Endodermal cell (in vitro differentiated cells): ENCODE measurements at regions not wholly inside any gene's neighbourhood (a gene's known extent, or its start where the extent isn't known, plus 50 kb on each side); places are given as distances from the start of the nearest gene placed in this dataset.

ENCODE experiments used
- DNase-seq: peaks from one replicate; pipeline ENCODE4 v3.0.0-alpha.2; 2017
- H3K27ac ChIP-seq: 2 replicates; pipeline ENCODE4 v1.5.1; 2013; ENCODE audit warnings: mild to moderate bottlenecking, low read depth, low read length, moderate library complexity
- H3K27me3 ChIP-seq: 2 replicates; pipeline ENCODE4 v1.6.1; 2013; ENCODE audit warnings: mild to moderate bottlenecking, low read length, moderate library complexity; ENCODE audit not compliant: insufficient read depth, control insufficient read depth, poor library complexity, severe bottlenecking
- H3K36me3 ChIP-seq: 2 replicates; pipeline ENCODE4 v1.7.0; 2013; ENCODE audit warnings: mild to moderate bottlenecking, low read length, moderate library complexity; ENCODE audit not compliant: control insufficient read depth, insufficient read depth
- H3K4me1 ChIP-seq: one replicate; pipeline ENCODE4 v1.7.0; 2013; ENCODE audit warnings: low read length; ENCODE audit not compliant: control insufficient read depth, insufficient read depth
- H3K4me3 ChIP-seq: 2 replicates; pipeline ENCODE4 v1.5.1; 2013; ENCODE audit warnings: mild to moderate bottlenecking, low read length, moderate library complexity
- H3K9ac ChIP-seq: 2 replicates; pipeline ENCODE4 v1.6.1; 2013; ENCODE audit warnings: mild to moderate bottlenecking, low read length, moderate library complexity; ENCODE audit not compliant: poor library complexity, severe bottlenecking; ENCODE audit errors: extremely low read depth
- H3K9me3 ChIP-seq: 2 replicates; pipeline ENCODE4 v1.6.1; 2013; ENCODE audit warnings: mild to moderate bottlenecking, low read length, moderate library complexity; ENCODE audit not compliant: control insufficient read depth
- H3K27ac Mint-ChIP-seq: 2 replicates; pipeline ENCODE4 v1.8.0; 2020; ENCODE audit warnings: mixed read lengths
- H3K27me3 Mint-ChIP-seq: 2 replicates; pipeline ENCODE4 v1.8.0; 2021; ENCODE audit warnings: mild to moderate bottlenecking, mixed read lengths; ENCODE audit not compliant: insufficient read depth
- H3K36me3 Mint-ChIP-seq: 2 replicates; pipeline ENCODE4 v1.8.0; 2020; ENCODE audit warnings: low read depth, mixed read lengths
- H3K4me1 Mint-ChIP-seq: 2 replicates; pipeline ENCODE4 v1.8.0; 2020; ENCODE audit warnings: mixed read lengths
- H3K4me3 Mint-ChIP-seq: 2 replicates; pipeline ENCODE4 v1.8.0; 2020; ENCODE audit warnings: mild to moderate bottlenecking, moderate library complexity, mixed read lengths
- H3K9me3 Mint-ChIP-seq: 2 replicates; pipeline ENCODE4 v1.8.0; 2020; ENCODE audit warnings: mild to moderate bottlenecking, mixed read lengths
- WGBS, 2 experiments: methylation state at CpG; one replicate each; pipeline versions ENCODE4 v1.1.5 to v1.1.7; 2013; ENCODE audit warnings: missing lambda C conversion rate in 2 of 2, mixed read lengths in 1 of 2; ENCODE audit not compliant: insufficient coverage in 1 of 2, insufficient read length in 1 of 2; 5-methylcytosine and 5-hydroxymethylcytosine counted together
- TF ChIP-seq, protein P1 (sequence below): fragments of 200-600 bp; sonication (generic); conservative IDR thresholded peaks from 2 replicates; pipeline ENCODE4 v1.5.0; 2021; ENCODE audit warnings: antibody characterized with exemption, mild to moderate bottlenecking

DNA sequence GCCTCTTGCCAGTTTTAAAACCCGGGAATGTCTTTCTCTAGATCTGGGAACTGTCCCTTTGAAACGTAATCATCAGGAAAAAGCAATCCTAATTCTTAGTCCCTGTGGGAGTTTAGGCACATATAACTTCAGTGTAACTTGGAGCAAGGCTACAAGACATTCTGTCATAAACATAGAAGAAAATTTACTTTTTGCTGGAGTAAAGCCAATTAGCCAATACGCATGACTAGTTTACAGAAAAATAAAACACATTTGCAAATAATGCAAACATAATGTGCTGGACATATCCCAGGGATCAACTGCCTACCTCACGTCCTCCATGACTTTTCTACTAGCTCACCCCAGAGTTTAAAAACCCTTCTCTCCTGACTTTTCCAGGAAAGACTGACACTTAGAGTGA, 970.6 kb downstream of the MRPL39 start:
- peaks cover 4% of the 10 kb centered on the region for H3K9me3 ChIP-seq
- H3K36me3 ChIP-seq, result no peaks in the 10 kb centered on the region
- H3K27ac Mint-ChIP-seq, result no peak overlapping the region
- peaks cover 38% of the 10 kb centered on the region for H3K9me3 Mint-ChIP-seq
- H3K4me1 ChIP-seq, result no peaks in the 10 kb centered on the region
- H3K27me3 ChIP-seq, result no peaks in the 10 kb centered on the region
- H3K4me3 Mint-ChIP-seq, result no peak overlapping the region
- H3K9ac ChIP-seq, result no peak overlapping the region
- no peaks in the 10 kb centered on the region for H3K36me3 Mint-ChIP-seq
- no peak for DNase-seq
- TF ChIP-seq, protein P1, sequence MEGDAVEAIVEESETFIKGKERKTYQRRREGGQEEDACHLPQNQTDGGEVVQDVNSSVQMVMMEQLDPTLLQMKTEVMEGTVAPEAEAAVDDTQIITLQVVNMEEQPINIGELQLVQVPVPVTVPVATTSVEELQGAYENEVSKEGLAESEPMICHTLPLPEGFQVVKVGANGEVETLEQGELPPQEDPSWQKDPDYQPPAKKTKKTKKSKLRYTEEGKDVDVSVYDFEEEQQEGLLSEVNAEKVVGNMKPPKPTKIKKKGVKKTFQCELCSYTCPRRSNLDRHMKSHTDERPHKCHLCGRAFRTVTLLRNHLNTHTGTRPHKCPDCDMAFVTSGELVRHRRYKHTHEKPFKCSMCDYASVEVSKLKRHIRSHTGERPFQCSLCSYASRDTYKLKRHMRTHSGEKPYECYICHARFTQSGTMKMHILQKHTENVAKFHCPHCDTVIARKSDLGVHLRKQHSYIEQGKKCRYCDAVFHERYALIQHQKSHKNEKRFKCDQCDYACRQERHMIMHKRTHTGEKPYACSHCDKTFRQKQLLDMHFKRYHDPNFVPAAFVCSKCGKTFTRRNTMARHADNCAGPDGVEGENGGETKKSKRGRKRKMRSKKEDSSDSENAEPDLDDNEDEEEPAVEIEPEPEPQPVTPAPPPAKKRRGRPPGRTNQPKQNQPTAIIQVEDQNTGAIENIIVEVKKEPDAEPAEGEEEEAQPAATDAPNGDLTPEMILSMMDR, result no peak
- 77 to 83% methylated on average over 2 to 4 of the region's 4 CpGs for WGBS, 2 experiments
- H3K27me3 Mint-ChIP-seq, result no peaks in the 10 kb centered on the region
- H3K4me1 Mint-ChIP-seq, result no peaks in the 10 kb centered on the region
- H3K27ac ChIP-seq, result peak overlapping the region; percentile 59
- no peak overlapping the region for H3K4me3 ChIP-seq

DNA sequence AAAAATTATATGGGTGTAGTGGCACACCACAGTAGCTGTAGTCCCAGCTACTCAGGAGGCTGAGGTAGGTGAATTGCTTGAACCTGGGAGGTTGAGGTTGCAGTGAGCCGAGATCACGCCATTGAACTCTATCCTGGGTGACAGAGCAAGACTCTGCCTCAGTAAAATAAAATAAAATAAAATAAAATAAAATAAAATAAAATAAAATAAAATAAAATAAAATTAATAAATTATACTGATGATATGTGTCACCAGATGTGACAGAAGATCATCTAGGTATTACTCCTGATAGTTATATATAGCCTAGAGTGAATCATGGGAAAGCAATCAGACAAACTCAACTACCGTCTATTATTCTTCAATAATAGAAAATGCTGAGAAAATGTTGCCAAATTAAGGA, 972.5 kb downstream of the MRPL39 start:
- Histone ChIP-seq H3K4me1 (no peaks in the 10 kb centered on the region), H3K36me3 (no peaks in the 10 kb centered on the region), H3K9ac (no peak overlapping the region), H3K9me3 (no peaks in the 10 kb centered on the region), H3K27ac (no peak overlapping the region), H3K27me3 (no peaks in the 10 kb centered on the region), H3K4me3 (no peak overlapping the region)
- WGBS, 2 experiments, result no CpG with 5 or more reads among the region's 3 CpGs
- Mint-ChIP-seq H3K27ac (no peak overlapping the region), H3K36me3 (no peaks in the 10 kb centered on the region), H3K4me3 (no peak overlapping the region), H3K27me3 (no peaks in the 10 kb centered on the region), H3K4me1 (no peaks in the 10 kb centered on the region), H3K9me3 (peaks cover 30% of the 10 kb centered on the region)
- TF ChIP-seq, protein P1, result no peak
- DNase-seq, result no peak

DNA sequence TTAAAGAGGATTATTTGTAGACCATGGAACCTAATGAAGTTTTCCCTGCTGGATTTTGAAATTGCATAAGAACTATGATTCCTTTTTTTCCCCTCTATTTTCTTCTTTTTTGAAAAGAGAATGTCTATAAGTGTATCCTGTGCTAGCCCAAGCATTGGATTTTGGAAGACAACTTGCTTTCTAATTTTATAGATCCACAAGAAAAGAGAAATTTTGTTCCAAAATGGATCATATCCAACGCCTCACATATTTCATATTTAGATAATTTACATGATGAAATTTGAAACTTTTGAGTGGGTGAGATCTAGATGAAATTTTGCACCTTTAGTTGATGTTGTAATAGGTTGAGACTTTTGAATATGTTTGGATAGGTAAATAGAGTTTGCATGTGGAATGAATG, 978.7 kb downstream of the MRPL39 start:
- no peaks in the 10 kb centered on the region for H3K36me3 Mint-ChIP-seq
- H3K9me3 Mint-ChIP-seq, result peaks cover 40% of the 10 kb centered on the region
- Histone ChIP-seq H3K36me3 (no peaks in the 10 kb centered on the region), H3K4me3 (no peak overlapping the region), H3K9ac (no peak overlapping the region), H3K27me3 (no peaks in the 10 kb centered on the region), H3K27ac (no peak overlapping the region), H3K9me3 (no peaks in the 10 kb centered on the region), H3K4me1 (no peaks in the 10 kb centered on the region)
- no peak overlapping the region for H3K4me3 Mint-ChIP-seq
- WGBS, 2 experiments, result no CpG with 5 or more reads among the region's 1 CpG
- no peak overlapping the region for H3K27ac Mint-ChIP-seq
- no peak for DNase-seq
- no peaks in the 10 kb centered on the region for H3K27me3 Mint-ChIP-seq
- no peaks in the 10 kb centered on the region for H3K4me1 Mint-ChIP-seq
- TF ChIP-seq, protein P1, result no peak
